A549 (cell line): ENCODE measurements at regions not wholly inside any gene's neighbourhood (a gene's known extent, or its start where the extent isn't known, plus 50 kb on each side); places are given as distances from the start of the nearest gene placed in this dataset.

Experiments used
- ATAC-seq, 2 experiments: fragments of 200-7000 bp in 1 of 2; fragments of >200 bp in 1 of 2; cut with Nextera tagmentation in 1 of 2; cut with Tn5 transposase in 1 of 2; 3 replicates each; pipeline versions ENCODE4 v1.8.0 to v1.9.1; 2018 to 2020; ENCODE audit warnings: mild to moderate bottlenecking in 1 of 2, moderate library complexity in 1 of 2
- CTCF ChIA-PET: fragments of 300-600 bp; sonication (Branson Sonifier 250); formaldehyde crosslinking; extraction: SDS; loops from one replicate; lab custom pipeline; 2021; ENCODE audit warnings: antibody characterized with exemption, inconsistent platforms; lab: Yijun Ruan, JAX
- POLR2A ChIA-PET: fragments of 350-600 bp; formaldehyde crosslinking; extraction: SDS; loops from one replicate; lab custom pipeline; 2021; ENCODE audit warnings: antibody characterized with exemption, inconsistent platforms; lab: Yijun Ruan, JAX
- DNase-seq, 2 experiments: peaks; one replicate each; pipeline versions ENCODE4 v3.0.0 to v3.0.0-alpha.2; 2011 to 2016; ENCODE audit warnings: low read depth in 1 of 2, low spot score in 1 of 2
- FAIRE-seq: peaks from 2 replicates; lab custom pipeline; 2011; peaks lifted over from hg19 to GRCh38; lab: Jason Lieb, UNC
- H3K27ac ChIP-seq, 2 experiments: fragments of >200 bp; sonication (Bioruptor Twin); formaldehyde crosslinking; 3 replicates each; pipeline ENCODE4 v1.5.1; 2016 to 2017
- H3K4me1 ChIP-seq: fragments of >200 bp; sonication (Bioruptor Twin); formaldehyde crosslinking; 3 replicates; pipeline ENCODE4 v1.6.1; 2016
- H3K4me2 ChIP-seq: fragments of >200 bp; sonication (Bioruptor Twin); formaldehyde crosslinking; 3 replicates; pipeline ENCODE4 v1.6.1; 2016
- H3K4me3 ChIP-seq: fragments of >200 bp; sonication (Bioruptor Twin); formaldehyde crosslinking; 3 replicates; pipeline ENCODE4 v1.5.1; 2016
- H3K9me3 ChIP-seq: fragments of >200 bp; sonication (Bioruptor Twin); formaldehyde crosslinking; 3 replicates; pipeline ENCODE4 v1.6.1; 2016
- BHLHE40 ChIP-seq: IDR thresholded peaks from 2 replicates; pipeline ENCODE4 v1.6.1; 2012; ENCODE audit warnings: low read depth, low read length, inconsistent platforms
- CHD2 ChIP-seq: fragments of 150-350 bp; IDR thresholded peaks from 2 replicates; pipeline ENCODE4 v1.6.1; 2014; ENCODE audit warnings: low read length; ENCODE audit not compliant: partially characterized antibody
- E2F6 ChIP-seq: IDR thresholded peaks from 2 replicates; pipeline ENCODE4 v1.6.1; 2012; ENCODE audit warnings: low read depth, borderline replicate concordance
- EHMT2 ChIP-seq: fragments of 200-600 bp; sonication (generic); IDR thresholded peaks from 2 replicates; pipeline ENCODE4 v1.6.1; 2016; ENCODE audit warnings: antibody characterized with exemption, low read depth, mild to moderate bottlenecking, moderate library complexity
- FOSL2 ChIP-seq, 2 experiments: fragments of 450-650 bp in 1 of 2; fragments of >200 bp in 1 of 2; sonication (Bioruptor Twin) in 1 of 2; formaldehyde crosslinking; IDR thresholded peaks; 2 replicates each; pipeline versions ENCODE4 v1.5.0 to v1.6.1; 2016 to 2020; ENCODE audit warnings: mild to moderate bottlenecking in 1 of 2, moderate library complexity in 1 of 2
- FOXS1 ChIP-seq: fragments of 250-450 bp; sonication (Bioruptor Pico); IDR thresholded peaks from 2 replicates; pipeline ENCODE4 v1.5.0; 2020; ENCODE audit warnings: mild to moderate bottlenecking, moderate library complexity
- GATA3 ChIP-seq: IDR thresholded peaks from 2 replicates; pipeline ENCODE4 v1.6.1; 2012; ENCODE audit warnings: borderline replicate concordance
- JUNB ChIP-seq: fragments of >200 bp; sonication (Bioruptor Twin); formaldehyde crosslinking; IDR thresholded peaks from 2 replicates; pipeline ENCODE4 v1.6.1; 2016
- KDM5A ChIP-seq: fragments of 200-600 bp; sonication (generic); IDR thresholded peaks from 2 replicates; pipeline ENCODE4 v1.6.1; 2016; ENCODE audit warnings: antibody characterized with exemption, mild to moderate bottlenecking
- MAFK ChIP-seq: fragments of 450-650 bp; IDR thresholded peaks from 2 replicates; pipeline ENCODE4 v1.6.1; 2014; ENCODE audit not compliant: partially characterized antibody
- NPAS2 ChIP-seq: fragments of 250-450 bp; sonication (Bioruptor Pico); IDR thresholded peaks from 2 replicates; pipeline ENCODE4 v1.8.0; 2022; ENCODE audit warnings: mild to moderate bottlenecking, moderate library complexity, borderline replicate concordance
- REST ChIP-seq: fragments of 200-600 bp; sonication (generic); IDR thresholded peaks from 2 replicates; pipeline ENCODE4 v1.6.1; 2016; ENCODE audit warnings: antibody characterized with exemption, mild to moderate bottlenecking, moderate library complexity
- RNF2 ChIP-seq: fragments of 200-600 bp; sonication (generic); IDR thresholded peaks from 2 replicates; pipeline ENCODE4 v1.6.1; 2016; ENCODE audit warnings: low read depth, mild to moderate bottlenecking, antibody characterized with exemption, moderate library complexity, borderline replicate concordance
- SMC3 ChIP-seq: fragments of >200 bp; sonication (Bioruptor Twin); formaldehyde crosslinking; IDR thresholded peaks from 3 replicates; pipeline ENCODE4 v1.6.1; 2018; ENCODE audit warnings: inconsistent platforms
- ZNF302 ChIP-seq: fragments of 250-450 bp; sonication (Bioruptor Pico); IDR thresholded peaks from 2 replicates; pipeline ENCODE4 v1.9.0; 2021; ENCODE audit warnings: inconsistent platforms, mild to moderate bottlenecking, moderate library complexity
- ZSCAN20 ChIP-seq: fragments of 250-450 bp; sonication (Bioruptor Pico); IDR thresholded peaks from 2 replicates; pipeline ENCODE4 v1.8.0; 2022; ENCODE audit warnings: mild to moderate bottlenecking, moderate library complexity
- WGBS: methylation state at CpG from one replicate; pipeline ENCODE4 v1.1.6; 2017; ENCODE audit errors: missing lambda C conversion rate; 5-methylcytosine and 5-hydroxymethylcytosine counted together
- TF ChIP-seq, protein P1 (sequence below): fragments of 150-350 bp; IDR thresholded peaks from 2 replicates; pipeline ENCODE4 v1.6.1; 2014; ENCODE audit warnings: low read depth, mild to moderate bottlenecking, low read length

DNA sequence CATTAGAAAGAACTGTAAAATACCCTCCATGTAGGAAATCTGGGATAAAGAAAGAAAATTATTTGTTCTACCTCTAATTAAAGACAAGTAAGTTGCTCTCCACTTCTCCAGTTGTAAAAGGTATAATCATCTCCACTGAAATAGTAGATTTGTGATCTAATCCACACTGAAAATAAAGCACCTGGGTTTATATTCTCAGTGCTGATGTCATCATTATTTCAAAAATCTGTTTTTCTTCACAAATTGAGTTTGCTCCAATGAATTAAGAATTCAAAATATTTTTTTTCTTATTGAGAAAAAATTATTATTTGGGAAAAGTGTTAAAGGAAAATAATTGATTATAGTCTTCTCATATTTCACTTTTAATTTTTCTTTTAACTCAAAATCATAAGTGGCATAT, 869.2 kb downstream of the SLC16A7 start:
- no peak for FAIRE-seq
- POLR2A ChIA-PET = no interaction called here
- Histone ChIP-seq H3K4me1 (no peaks in the 10 kb centered on the region), H3K4me3 (no peak overlapping the region)
- DNase-seq = no peak
- no peak for ATAC-seq
- TF ChIP-seq, protein P1, sequence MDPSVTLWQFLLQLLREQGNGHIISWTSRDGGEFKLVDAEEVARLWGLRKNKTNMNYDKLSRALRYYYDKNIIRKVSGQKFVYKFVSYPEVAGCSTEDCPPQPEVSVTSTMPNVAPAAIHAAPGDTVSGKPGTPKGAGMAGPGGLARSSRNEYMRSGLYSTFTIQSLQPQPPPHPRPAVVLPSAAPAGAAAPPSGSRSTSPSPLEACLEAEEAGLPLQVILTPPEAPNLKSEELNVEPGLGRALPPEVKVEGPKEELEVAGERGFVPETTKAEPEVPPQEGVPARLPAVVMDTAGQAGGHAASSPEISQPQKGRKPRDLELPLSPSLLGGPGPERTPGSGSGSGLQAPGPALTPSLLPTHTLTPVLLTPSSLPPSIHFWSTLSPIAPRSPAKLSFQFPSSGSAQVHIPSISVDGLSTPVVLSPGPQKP = no peak
- peak; percentile 56 for TF ChIP-seq MAFK
- TF ChIP-seq, all 56 proteins: peak for 1
- Histone ChIP-seq H3K4me2 (no peak overlapping the region), H3K9me3 (no peaks in the 10 kb centered on the region), H3K27ac (no peak overlapping the region)
- CTCF ChIA-PET = no interaction called here

DNA sequence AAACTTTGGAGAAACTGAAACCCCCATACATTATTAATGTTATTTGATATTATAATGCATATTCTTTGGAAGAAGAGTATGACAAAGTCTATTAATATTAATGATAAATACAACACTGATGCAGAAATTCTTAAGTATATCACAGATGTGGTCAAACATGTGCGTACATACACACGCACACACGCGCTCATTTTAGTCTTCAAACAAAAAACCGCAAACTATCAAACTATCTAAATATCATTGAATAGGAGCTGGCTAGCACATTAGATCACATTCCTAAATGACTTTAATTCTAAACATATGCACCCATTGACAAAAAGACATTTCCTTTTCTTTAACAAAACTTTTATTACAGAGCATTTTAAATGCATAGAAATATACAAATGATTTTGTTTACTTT, 872.7 kb downstream of the SLC16A7 start:
- ChIA-PET POLR2A (no interaction called here), CTCF (no interaction called here)
- H3K4me3 ChIP-seq = no peak overlapping the region
- H3K4me1 ChIP-seq = no peaks in the 10 kb centered on the region
- no peak for ATAC-seq
- TF ChIP-seq ZNF302 (no peak), E2F6 (no peak), KDM5A (no peak), REST (no peak), FOSL2 (IDR thresholded peaks at IDR 0.05) (no peak), FOSL2 (CRISPR knock-in tag; IDR thresholded peaks at IDR 0.05) (no peak), MAFK (no peak), GATA3 (no peak), FOXS1 (CRISPR knock-in tag) (no peak), NPAS2 (CRISPR knock-in tag) (no peak), ZSCAN20 (CRISPR knock-in tag) (no peak), RNF2 (no peak), EHMT2 (no peak), BHLHE40 (no peak), SMC3 (no peak)
- no peak for FAIRE-seq
- no peak overlapping the region for H3K4me2 ChIP-seq
- H3K27ac ChIP-seq = no peak overlapping the region
- no peak for DNase-seq
- H3K9me3 ChIP-seq = no peaks in the 10 kb centered on the region
- 95% methylated on average over 5 of the region's 5 CpGs for WGBS

DNA sequence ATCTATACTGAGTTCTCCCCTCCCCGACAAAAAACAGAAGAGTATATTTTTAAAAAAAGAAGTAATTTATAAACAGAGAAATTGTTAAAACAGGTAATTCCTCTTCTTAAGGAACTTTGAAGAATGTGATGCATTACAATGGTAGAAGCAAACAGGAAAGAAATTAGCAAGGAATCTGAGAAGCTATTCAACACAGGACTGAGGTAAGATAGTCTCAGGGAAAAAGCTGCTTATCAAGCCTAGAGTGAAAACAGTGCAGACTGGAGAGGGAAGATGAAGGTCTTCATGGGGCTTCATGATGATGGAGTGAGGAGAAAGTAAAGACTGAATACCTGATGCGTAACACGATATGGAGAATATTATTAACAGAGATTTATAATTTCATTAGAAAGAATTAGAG, 880.0 kb downstream of the SLC16A7 start:
- WGBS = 70% methylated on average over 3 of the region's 3 CpGs
- Histone ChIP-seq H3K4me3 (no peak overlapping the region), H3K4me1 (no peaks in the 10 kb centered on the region), H3K4me2 (no peak overlapping the region), H3K27ac (no peak overlapping the region), H3K9me3 (no peaks in the 10 kb centered on the region)
- FAIRE-seq = no peak
- no peak for DNase-seq
- TF ChIP-seq ZNF302 (no peak), CHD2 (no peak), JUNB (no peak), FOXS1 (CRISPR knock-in tag) (no peak), GATA3 (no peak)
- TF ChIP-seq, all 56 proteins: peak for 0
- no peak for ATAC-seq
- CTCF ChIA-PET = no interaction called here
- POLR2A ChIA-PET = no interaction called here
